ENCODE measurements at regions not wholly inside any gene's neighbourhood (a gene's known extent, or its start where the extent isn't known, plus 50 kb on each side); places are given as distances from the start of the nearest gene placed in this dataset.
"Not testable (repeated sequence)": the region's sequence is repeated elsewhere in the genome, so short reads cannot be mapped to it uniquely, and the experiment has no call there.

DNA sequence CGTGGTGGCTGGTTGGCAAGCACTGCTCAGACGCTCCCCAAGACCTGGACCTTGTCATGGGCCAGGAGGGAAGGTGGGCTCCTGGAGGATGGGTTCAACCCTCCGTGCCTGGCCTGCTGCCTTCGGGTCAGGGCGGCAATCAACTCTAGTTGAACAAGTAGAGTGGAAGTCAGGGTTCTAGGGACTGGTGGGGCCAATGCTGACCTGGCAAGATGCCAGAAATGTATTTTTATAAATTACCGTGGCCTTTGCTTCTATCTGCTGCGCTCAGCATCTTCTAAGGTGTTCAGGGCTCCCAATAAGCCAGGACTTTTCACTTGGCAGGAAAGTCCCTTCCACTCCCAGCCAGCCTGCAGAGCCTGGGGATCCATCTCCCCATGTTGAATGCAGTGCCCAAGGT, 207.1 kb upstream of the N4BP1 start:
- DNase-seq, result no peak

- DNase-seq, result no peak
Measured at GRCh38 chr16:48816393-48816792, 206.4 kb upstream of the N4BP1 start.

DNA sequence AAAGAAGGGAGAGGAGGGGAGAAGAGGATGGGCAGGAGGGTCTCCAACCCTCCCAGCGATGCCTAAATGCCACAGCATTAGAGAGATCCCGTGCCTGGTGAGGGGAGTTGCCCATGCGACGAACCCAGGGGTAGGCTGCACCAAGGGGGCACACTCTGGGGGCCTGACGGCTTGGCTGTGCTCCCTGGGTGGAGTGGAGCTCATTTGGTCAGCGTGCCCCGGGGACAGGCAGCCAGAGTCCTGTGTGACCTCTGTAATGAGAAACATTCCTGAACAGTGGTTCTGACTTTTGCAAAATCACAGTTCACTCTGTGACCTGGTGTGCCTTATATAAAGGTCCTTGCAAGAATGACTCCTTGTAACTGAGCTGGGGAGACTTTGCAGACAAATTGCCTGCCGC, 205.0 kb upstream of the N4BP1 start:
- DNase-seq, result no peak

GRCh38 chr16:48813485-48813884, 203.5 kb upstream of the N4BP1 start:
- no peak for DNase-seq

GRCh38 chr16:48812856-48813255, 202.9 kb upstream of the N4BP1 start:
- DNase-seq, result no peak

GRCh38 chr16:48811478-48811877, 201.5 kb upstream of the N4BP1 start:
- no peak for DNase-seq

DNA sequence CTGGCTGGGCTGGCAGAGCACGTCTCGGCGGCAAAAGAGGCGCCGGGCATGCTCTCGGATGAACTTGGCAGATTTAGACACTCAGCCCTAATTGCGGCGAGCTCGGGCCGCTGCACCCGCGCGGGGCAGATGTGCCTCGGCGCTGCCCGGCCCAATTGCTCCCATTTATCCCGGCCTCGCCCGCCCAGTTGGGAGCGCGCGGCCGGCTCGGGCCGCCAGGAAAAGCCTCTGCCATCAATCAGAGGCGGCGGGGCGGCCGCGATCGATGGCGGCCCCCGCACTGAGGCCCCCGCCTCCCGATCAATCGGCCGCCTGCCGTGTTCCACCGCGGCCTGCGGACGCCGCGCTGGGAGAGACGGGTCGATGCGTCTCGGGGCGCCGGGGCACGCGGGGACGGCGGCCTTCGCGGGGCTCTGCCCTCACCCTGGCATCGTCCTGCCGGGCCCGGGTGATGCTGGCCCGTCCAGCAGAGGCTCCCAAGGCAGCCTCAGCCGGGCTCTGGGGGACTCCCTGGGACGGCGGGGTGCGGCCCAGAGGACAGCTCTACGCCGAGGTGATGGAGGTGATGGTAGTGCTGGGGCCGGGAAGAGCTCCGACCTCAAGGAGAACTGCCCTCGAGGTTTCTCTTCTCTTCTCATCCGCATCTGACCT, 200.9 kb upstream of the N4BP1 start:
- no peak for DNase-seq

DNA sequence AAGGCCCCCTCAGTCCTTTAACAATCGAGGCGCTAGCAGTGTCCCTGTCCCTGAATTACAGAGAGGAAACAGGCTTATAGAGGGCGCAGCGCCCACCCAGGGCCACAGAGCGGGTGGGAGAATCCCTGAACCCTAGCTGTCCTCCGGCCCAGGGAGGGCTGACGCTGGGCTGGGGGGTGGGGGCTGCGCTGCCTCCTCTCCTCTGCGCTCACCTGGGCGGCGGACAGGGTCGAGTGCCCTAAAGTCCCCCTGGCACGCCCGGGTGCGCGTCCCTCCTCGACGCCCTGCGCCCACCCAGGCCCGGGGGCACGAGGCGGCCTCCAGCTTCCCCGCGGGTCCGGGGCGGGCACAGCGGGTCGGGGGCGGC, 200.4 kb upstream of the N4BP1 start:
- no peak for DNase-seq

DNA sequence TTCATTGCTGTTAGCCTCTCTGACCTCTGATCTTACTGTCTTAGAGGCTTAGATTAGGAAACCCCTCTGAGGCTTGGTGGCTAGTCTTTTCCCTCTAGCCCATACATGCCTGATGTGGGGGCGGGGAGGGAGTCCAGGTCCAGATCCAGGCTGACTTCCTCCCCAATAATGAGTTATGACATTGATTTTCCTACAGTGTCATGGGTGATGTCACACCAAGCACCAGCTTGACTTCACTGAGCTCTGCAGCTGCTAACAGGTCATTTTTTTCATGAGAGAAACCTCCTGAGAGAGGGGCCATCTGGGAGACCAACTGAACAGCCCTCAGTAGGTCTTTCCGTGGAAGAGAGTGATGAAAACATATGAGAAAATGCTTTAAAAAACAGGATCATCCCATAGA, 180.2 kb upstream of the N4BP1 start:
- DNase-seq, result peak; percentile 36

DNA sequence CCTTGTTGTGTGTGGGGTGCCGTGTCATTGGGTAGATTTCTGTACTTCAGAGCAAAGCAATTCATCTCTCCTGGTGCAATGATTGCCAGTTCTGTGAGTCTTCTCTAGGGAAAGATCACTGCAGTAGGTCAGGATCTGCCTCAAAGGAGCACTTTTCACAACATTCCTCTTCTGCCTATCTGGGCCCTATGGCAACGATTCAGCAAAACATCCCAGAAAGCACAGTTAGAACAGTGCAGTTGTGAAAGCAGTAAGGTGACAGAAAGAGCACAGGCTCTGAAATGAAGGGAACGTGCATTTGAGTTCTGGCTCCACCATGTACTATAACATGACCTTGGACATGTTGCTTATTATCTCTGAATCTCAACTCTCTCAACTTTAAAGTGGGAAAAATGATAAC, 178.5 kb upstream of the N4BP1 start:
- DNase-seq, result no peak

DNA sequence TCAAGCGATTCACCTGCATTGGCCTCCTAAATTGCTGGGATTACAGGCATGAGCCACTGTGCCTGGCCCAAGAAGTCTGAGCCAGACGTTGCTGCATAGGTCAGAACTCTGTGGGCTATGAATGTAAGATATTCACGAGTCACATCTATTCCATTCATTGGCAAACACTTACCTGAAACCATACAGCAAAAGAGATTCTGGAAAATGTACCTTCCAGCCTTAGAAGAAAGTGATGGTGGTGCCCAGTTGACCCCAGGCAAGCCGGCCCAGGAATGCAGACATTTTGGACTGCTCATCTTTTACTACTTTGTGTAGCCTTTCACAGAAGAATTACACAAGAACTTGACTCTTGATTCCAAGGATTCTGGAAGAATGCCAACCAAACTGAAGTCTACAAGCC, 135.6 kb upstream of the N4BP1 start:
- DNase-seq, result no peak

DNA sequence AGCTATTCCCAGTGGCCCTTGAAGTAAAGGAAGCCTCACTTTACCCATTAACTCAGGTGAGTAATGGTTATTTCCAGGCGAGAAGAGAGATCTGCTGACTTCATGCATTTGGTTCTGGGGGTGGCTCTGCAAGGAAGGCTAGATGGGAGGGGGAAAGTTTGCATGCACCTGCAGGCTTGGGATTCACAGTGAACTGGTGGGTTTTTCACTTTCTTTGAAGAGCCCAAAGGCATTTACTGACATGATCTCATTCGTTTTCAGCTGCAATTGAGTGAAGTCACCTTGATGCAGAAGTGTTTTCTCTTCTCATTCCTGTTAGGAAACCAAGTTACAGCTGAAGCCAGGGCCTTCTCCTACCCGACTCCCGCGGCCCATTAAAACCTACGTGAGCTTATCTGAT, 131.0 kb upstream of the N4BP1 start:
- DNase-seq, result no peak

GRCh38 chr16:48734220-48734619, 124.2 kb upstream of the N4BP1 start:
- peak; percentile 41 for DNase-seq

DNA sequence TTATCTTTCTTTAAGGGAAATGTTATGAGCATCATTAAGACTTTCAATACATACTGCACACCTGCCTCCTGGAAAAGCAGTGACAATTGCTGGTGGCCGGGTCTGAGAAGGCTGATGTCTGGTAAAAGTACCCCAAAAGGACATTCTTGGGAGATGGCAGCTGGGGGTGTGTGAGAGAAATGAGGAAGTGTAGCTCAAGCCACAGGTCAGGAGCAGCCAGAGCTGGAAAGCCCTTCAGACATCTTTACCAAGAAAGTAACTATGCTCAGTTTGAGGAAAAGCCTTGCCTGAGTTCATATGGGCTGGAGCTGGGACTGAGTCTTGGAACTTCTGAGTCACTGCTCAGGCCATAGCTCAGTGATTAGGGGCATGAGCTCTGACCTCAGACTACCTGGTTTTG, 94.7 kb upstream of the N4BP1 start:
- DNase-seq, result no peak

DNA sequence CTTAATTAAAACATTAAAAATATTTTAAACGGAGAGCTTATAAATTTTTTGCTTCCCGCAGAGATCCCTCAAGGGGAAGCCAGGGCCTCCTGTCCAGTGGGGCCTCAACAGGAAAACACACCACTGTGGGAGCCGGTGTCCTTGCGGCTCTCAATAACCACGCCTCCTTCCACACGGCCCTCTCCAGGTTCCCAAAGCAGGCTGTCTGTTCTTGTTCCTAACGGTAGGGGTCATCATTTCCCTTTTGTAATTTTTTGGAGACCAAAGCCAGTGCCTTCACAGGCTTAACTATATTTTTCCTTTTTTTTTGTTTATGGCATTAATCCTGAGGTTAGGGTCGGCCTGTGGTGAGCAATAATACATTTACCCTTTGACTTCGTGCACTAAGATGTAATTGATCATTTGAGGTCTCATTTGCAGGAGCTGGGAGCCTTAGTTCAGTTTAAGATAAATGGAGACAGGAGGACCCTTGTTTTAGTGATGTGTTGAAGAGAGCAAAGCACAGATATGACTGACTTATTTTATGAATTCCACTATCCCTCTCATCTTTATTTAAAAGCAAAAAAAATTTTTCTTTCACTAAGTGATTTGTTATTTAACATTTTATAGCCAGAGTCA, 77.5 kb upstream of the N4BP1 start:
- peak; percentile 84 for DNase-seq

GRCh38 chr16:48684148-48684547, 74.2 kb upstream of the N4BP1 start:
- DNase-seq, result no peak

DNA sequence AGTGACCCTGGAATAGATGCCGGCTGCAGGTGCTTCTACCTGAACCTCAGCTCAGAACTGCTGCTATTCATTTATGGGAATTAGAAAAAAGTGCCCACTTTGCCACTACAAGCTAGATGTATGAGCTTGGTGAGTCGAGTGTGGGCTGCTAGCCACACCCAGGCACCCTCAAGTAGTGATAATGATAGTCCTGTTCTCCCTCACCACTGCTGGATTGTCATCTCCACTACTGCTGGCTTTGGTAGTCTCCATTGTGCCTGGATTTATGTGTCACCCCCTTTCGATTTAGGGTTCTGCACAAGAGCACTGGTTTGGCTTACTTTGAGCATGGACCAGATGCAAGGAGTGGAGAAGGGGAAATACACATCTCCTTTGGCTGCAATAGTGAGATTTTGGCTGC, 73.0 kb upstream of the N4BP1 start:
- no peak for DNase-seq

DNA sequence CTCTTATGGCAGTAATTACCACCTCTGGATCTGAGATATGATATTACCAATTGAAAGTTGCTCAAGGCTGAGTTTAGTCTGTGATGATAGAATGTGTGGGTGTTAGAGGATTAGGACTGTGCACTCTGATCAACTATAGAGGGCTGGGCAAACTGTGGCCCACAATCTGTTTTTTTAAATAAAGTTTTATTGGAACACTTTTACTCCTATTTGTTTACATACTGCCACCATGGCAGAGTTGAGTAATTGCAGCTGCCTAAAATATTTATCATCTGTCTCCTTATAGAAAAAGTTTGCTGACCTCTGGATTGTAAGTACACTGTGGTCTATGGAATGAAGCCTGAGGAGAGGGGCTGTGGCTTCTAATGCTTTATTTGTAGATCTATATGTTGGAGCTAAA, 71.5 kb upstream of the N4BP1 start:
- DNase-seq, result no peak

DNA sequence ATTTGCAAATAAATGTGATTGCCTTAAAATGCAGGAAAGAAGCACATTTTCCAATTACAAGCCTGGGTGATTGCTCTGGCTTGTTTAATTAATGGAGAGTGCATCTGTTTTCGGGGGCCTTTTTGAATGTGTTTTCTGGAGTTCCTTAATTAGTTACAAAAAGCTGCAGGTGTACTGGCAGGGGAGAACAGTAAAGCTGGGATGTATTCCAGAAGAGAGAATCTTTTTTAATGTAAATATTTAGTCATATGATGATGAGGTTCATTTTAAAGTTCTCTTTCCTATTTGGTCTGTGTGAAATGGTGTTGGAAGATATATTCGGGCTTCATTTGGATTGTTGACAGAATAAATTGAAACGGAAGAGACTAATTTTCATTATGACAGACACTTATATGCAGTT, 70.9 kb upstream of the N4BP1 start:
- no peak for DNase-seq

DNA sequence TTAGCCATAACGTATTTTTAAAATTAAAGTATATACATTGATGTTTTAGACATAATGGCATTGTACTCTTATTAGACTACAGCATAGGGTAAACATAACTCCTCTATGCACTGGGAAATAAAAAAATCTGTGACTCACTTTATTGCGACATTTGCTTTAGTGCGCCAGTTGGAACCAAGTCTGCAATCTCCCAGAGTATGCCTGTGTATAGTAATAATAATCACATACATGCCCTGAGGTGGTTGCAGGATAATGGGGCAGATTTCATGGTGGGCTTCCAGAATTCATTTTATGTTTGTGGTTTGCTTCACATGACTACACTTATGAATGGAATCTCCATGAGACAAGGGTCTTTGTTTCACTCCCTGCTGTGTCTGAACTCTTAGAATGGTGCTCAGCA, 66.9 kb upstream of the N4BP1 start:
- no peak for DNase-seq

GRCh38 chr16:48668184-48668583, 58.2 kb upstream of the N4BP1 start:
- DNase-seq, result not testable (repeated sequence)

- no peak for DNase-seq
Measured at GRCh38 chr16:48659940-48660339, 50.0 kb upstream of the N4BP1 start.

Measured in NCI-H2171 treated with DMSO at 0.1 percent for 48 hours (cell line).